NCI-H1417 (cell line): ENCODE measurements at regions not wholly inside any gene's neighbourhood (a gene's known extent, or its start where the extent isn't known, plus 50 kb on each side); places are given as distances from the start of the nearest gene placed in this dataset.
"Not testable (repeated sequence)": the region's sequence is repeated elsewhere in the genome, so short reads cannot be mapped to it uniquely, and the experiment has no call there.

ENCODE experiments used
- DNase-seq, 3 experiments: peaks; one replicate each; lab custom pipeline; 2025; lab: John Stamatoyannopoulos, UW

GRCh38 chr10:53338199-53338598 lies 565.6 kb upstream of the MBL2 start:
- DNase-seq, result not testable (repeated sequence)

GRCh38 chr10:53335803-53336422 lies 563.3 kb upstream of the MBL2 start:
- DNase-seq, result not testable (repeated sequence)

- peak in 1 of 3 experiments; percentile 27 for DNase-seq
Measured at GRCh38 chr10:53331460-53331859, 558.9 kb upstream of the MBL2 start.

- not testable (repeated sequence) for DNase-seq
Measured at GRCh38 chr10:53326401-53327305, 554.1 kb upstream of the MBL2 start.

GRCh38 chr10:53325066-53325465 lies 552.5 kb upstream of the MBL2 start:
- no peak for DNase-seq

- peak in 1 of 3 experiments; percentile 17 for DNase-seq
Measured at GRCh38 chr10:53315709-53316108, 543.1 kb upstream of the MBL2 start.

- no peak for DNase-seq
Measured at GRCh38 chr10:53314876-53315275, 542.3 kb upstream of the MBL2 start.

GRCh38 chr10:53298443-53298842 lies 525.9 kb upstream of the MBL2 start:
- DNase-seq, result no peak

GRCh38 chr10:53284615-53285182 lies 512.1 kb upstream of the MBL2 start:
- DNase-seq, result peak in 1 of 3 experiments; percentile 1

- peak in 1 of 3 experiments; percentile 1 for DNase-seq
Measured at GRCh38 chr10:53276797-53277196, 504.2 kb upstream of the MBL2 start.

- DNase-seq, result peak in 1 of 3 experiments; percentile 24
Measured at GRCh38 chr10:53269482-53269881, 496.9 kb upstream of the MBL2 start.

GRCh38 chr10:53260213-53260612 lies 487.6 kb upstream of the MBL2 start:
- no peak for DNase-seq

- DNase-seq, result no peak
Measured at GRCh38 chr10:53256623-53257022, 484.0 kb upstream of the MBL2 start.

- DNase-seq, result no peak
Measured at GRCh38 chr10:53255661-53256205, 483.1 kb upstream of the MBL2 start.

GRCh38 chr10:53253221-53253620 lies 480.6 kb upstream of the MBL2 start:
- no peak for DNase-seq

- peak in 2 of 3 experiments; percentile 43 to 89 for DNase-seq
Measured at GRCh38 chr10:53239873-53240272, 467.3 kb upstream of the MBL2 start.

GRCh38 chr10:53236941-53237340 lies 464.4 kb upstream of the MBL2 start:
- no peak for DNase-seq

GRCh38 chr10:53233749-53234148 lies 461.2 kb upstream of the MBL2 start:
- peak in 2 of 3 experiments; percentile 23 to 76 for DNase-seq

- DNase-seq, result no peak
Measured at GRCh38 chr10:53230651-53231050, 458.1 kb upstream of the MBL2 start.

- peak in 2 of 3 experiments; percentile 56 to 86 for DNase-seq
Measured at GRCh38 chr10:53223851-53224250, 451.3 kb upstream of the MBL2 start.

GRCh38 chr10:53222806-53223205 lies 450.2 kb upstream of the MBL2 start:
- DNase-seq, result no peak

- DNase-seq, result peak in 2 of 3 experiments; percentile 3 to 61
Measured at GRCh38 chr10:53209944-53210611, 437.5 kb upstream of the MBL2 start.
